Endothelial cell of umbilical vein (primary cell): ENCODE measurements at regions not wholly inside any gene's neighbourhood (a gene's known extent, or its start where the extent isn't known, plus 50 kb on each side); places are given as distances from the start of the nearest gene placed in this dataset.
"Not testable (repeated sequence)": the region's sequence is repeated elsewhere in the genome, so short reads cannot be mapped to it uniquely, and the experiment has no call there.

ENCODE experiments used
- CTCF ChIP-seq, 2 donors: IDR thresholded peaks; 1 replicate in 1 of 2; 2 replicates in 1 of 2; pipeline ENCODE4 v1.5.1; 2011; ENCODE audit warnings: low read length in 2 of 2, mild to moderate bottlenecking in 2 of 2, moderate library complexity in 2 of 2, control low read depth in 1 of 2, inconsistent platforms in 1 of 2, low read depth in 1 of 2; ENCODE audit not compliant: insufficient read depth in 1 of 2; ENCODE audit errors: extremely low read depth in 1 of 2
- EZH2 ChIP-seq: IDR thresholded peaks from 2 replicates; pipeline ENCODE4 v1.6.1; 2012; ENCODE audit warnings: borderline replicate concordance, low read depth, mild to moderate bottlenecking, moderate library complexity, low read length, inconsistent platforms; ENCODE audit not compliant: severe bottlenecking
- GATA2 ChIP-seq: IDR thresholded peaks from 2 replicates; pipeline ENCODE4 v1.7.0; 2011; ENCODE audit warnings: low read depth, mild to moderate bottlenecking, moderate library complexity, mixed read lengths, low read length; ENCODE audit not compliant: insufficient read length, insufficient read depth
- JUN ChIP-seq: IDR thresholded peaks from 2 replicates; pipeline ENCODE4 v1.6.1; 2011; ENCODE audit warnings: borderline replicate concordance, low read depth; ENCODE audit not compliant: insufficient read length, insufficient read depth
- POLR2A ChIP-seq: IDR thresholded peaks from 2 replicates; pipeline ENCODE4 v1.6.1; 2012; ENCODE audit warnings: low read depth, mild to moderate bottlenecking, control low read depth, low read length
- POLR2AphosphoS5 ChIP-seq: IDR thresholded peaks from 2 replicates; pipeline ENCODE4 v1.6.1; 2012; ENCODE audit warnings: low read depth, mild to moderate bottlenecking, control low read depth, low read length, moderate library complexity; ENCODE audit not compliant: insufficient read depth

- not testable (repeated sequence) for TF ChIP-seq CTCF (IDR thresholded peaks at IDR 0.05; ENCODE audit: extremely low read depth in 1 of 2, insufficient read depth in 1 of 2, low read depth in 1 of 2, low read length in 2 of 2); POLR2A; POLR2AphosphoS5; JUN; EZH2; GATA2
These were observed 92.0 kb upstream of the FRG1 start for GRCh38 chr4:189848672-189849071.
